Smooth muscle cell (in vitro differentiated cells): ENCODE measurements at regions not wholly inside any gene's neighbourhood (a gene's known extent, or its start where the extent isn't known, plus 50 kb on each side); places are given as distances from the start of the nearest gene placed in this dataset.

Experiments used
- DNase-seq: peaks from one replicate; lab custom pipeline; 2025; ENCODE audit not compliant: unreplicated experiment; lab: John Stamatoyannopoulos, UW
- H2AFZ ChIP-seq: fragments of 200-600 bp; sonication (generic); 2 replicates; pipeline ENCODE4 v1.6.0; 2016; ENCODE audit warnings: antibody characterized with exemption, low read depth, mild to moderate bottlenecking
- H3F3A ChIP-seq: fragments of 200-600 bp; sonication (generic); 2 replicates; pipeline ENCODE4 v1.6.0; 2017; ENCODE audit warnings: antibody characterized with exemption, low read depth
- H3K27ac ChIP-seq: fragments of 200-600 bp; sonication (generic); 2 replicates; pipeline ENCODE4 v1.5.1; 2016; ENCODE audit warnings: low read depth, mild to moderate bottlenecking
- H3K27me3 ChIP-seq: fragments of 200-600 bp; sonication (generic); 2 replicates; pipeline ENCODE4 v1.6.1; 2016; ENCODE audit warnings: low read depth, mild to moderate bottlenecking
- H3K36me3 ChIP-seq: fragments of 200-600 bp; sonication (generic); 2 replicates; pipeline ENCODE4 v1.5.1; 2016; ENCODE audit warnings: low read depth
- H3K4me1 ChIP-seq: fragments of 200-600 bp; sonication (generic); 2 replicates; pipeline ENCODE4 v1.5.1; 2016; ENCODE audit warnings: low read depth
- H3K4me2 ChIP-seq: fragments of 200-600 bp; sonication (generic); 2 replicates; pipeline ENCODE4 v1.6.0; 2016; ENCODE audit warnings: mild to moderate bottlenecking
- H3K4me3 ChIP-seq: fragments of 200-600 bp; sonication (generic); 2 replicates; pipeline ENCODE4 v1.5.1; 2016; ENCODE audit warnings: mild to moderate bottlenecking
- H3K79me2 ChIP-seq: fragments of 200-600 bp; sonication (generic); 2 replicates; pipeline ENCODE4 v1.6.0; 2016; ENCODE audit warnings: low read depth, mild to moderate bottlenecking
- H3K9ac ChIP-seq: fragments of 200-600 bp; sonication (generic); 2 replicates; pipeline ENCODE4 v1.6.0; 2016; ENCODE audit warnings: low read depth
- H3K9me3 ChIP-seq: fragments of 200-600 bp; sonication (generic); replicated peaks from 2 replicates; pipeline ENCODE4 v1.5.1; 2016; ENCODE audit warnings: low read depth
- H4K20me1 ChIP-seq: fragments of 200-600 bp; sonication (generic); 2 replicates; pipeline ENCODE4 v1.6.0; 2016; ENCODE audit warnings: low read depth
- CTCF ChIP-seq: fragments of 200-600 bp; sonication (generic); IDR thresholded peaks from 2 replicates; pipeline ENCODE4 v1.5.1; 2017; ENCODE audit warnings: borderline replicate concordance, mild to moderate bottlenecking, antibody characterized with exemption; ENCODE audit not compliant: insufficient read depth, poor library complexity, severe bottlenecking
- WGBS: methylation state at CpG from one replicate; pipeline ENCODE4 v1.1.7; 2016; ENCODE audit warnings: low lambda C conversion rate; 5-methylcytosine and 5-hydroxymethylcytosine counted together

GRCh38 chr6:168167431-168168315 is 88.7 kb upstream of the FRMD1 start:
- no peak for TF ChIP-seq CTCF
- no peak for DNase-seq
- Histone ChIP-seq H3F3A (no peaks in the 10 kb centered on the region), H3K27me3 (no peaks in the 10 kb centered on the region), H3K4me2 (no peak overlapping the region), H2AFZ (no peak overlapping the region), H4K20me1 (no peaks in the 10 kb centered on the region), H3K4me1 (peaks cover 11% of the 10 kb centered on the region), H3K4me3 (no peak overlapping the region), H3K9me3 (no peaks in the 10 kb centered on the region), H3K36me3 (no peaks in the 10 kb centered on the region), H3K79me2 (no peaks in the 10 kb centered on the region), H3K27ac (no peak overlapping the region), H3K9ac (no peak overlapping the region)
- 94% methylated on average over 12 of the region's 12 CpGs for WGBS

GRCh38 chr6:168166627-168167026 is 87.6 kb upstream of the FRMD1 start:
- Histone ChIP-seq H4K20me1 (no peaks in the 10 kb centered on the region), H3K4me1 (peaks cover 11% of the 10 kb centered on the region), H3K36me3 (no peaks in the 10 kb centered on the region), H3K4me2 (no peak overlapping the region), H3K4me3 (no peak overlapping the region), H2AFZ (no peak overlapping the region), H3K27me3 (no peaks in the 10 kb centered on the region), H3K79me2 (no peaks in the 10 kb centered on the region), H3F3A (no peaks in the 10 kb centered on the region), H3K9ac (no peak overlapping the region), H3K27ac (no peak overlapping the region), H3K9me3 (no peaks in the 10 kb centered on the region)
- DNase-seq, result no peak
- 97% methylated on average over 7 of the region's 7 CpGs for WGBS
- TF ChIP-seq CTCF, result no peak

GRCh38 chr6:168165891-168166290 is 86.9 kb upstream of the FRMD1 start:
- WGBS, result 97% methylated on average over 6 of the region's 6 CpGs
- Histone ChIP-seq H3K27me3 (no peaks in the 10 kb centered on the region), H3K4me2 (no peak overlapping the region), H3K4me3 (no peak overlapping the region), H3K79me2 (no peaks in the 10 kb centered on the region), H3K9me3 (no peaks in the 10 kb centered on the region), H3K27ac (no peak overlapping the region), H2AFZ (no peak overlapping the region), H4K20me1 (no peaks in the 10 kb centered on the region), H3K36me3 (no peaks in the 10 kb centered on the region), H3F3A (no peaks in the 10 kb centered on the region), H3K4me1 (peaks cover 11% of the 10 kb centered on the region), H3K9ac (no peak overlapping the region)
- TF ChIP-seq CTCF, result no peak
- DNase-seq, result no peak

GRCh38 chr6:168165373-168165772 is 86.4 kb upstream of the FRMD1 start:
- H3K9me3 ChIP-seq, result no peaks in the 10 kb centered on the region
- H3K79me2 ChIP-seq, result no peaks in the 10 kb centered on the region
- H2AFZ ChIP-seq, result no peak overlapping the region
- H3F3A ChIP-seq, result no peaks in the 10 kb centered on the region
- no peak for TF ChIP-seq CTCF
- H3K27me3 ChIP-seq, result no peaks in the 10 kb centered on the region
- H3K4me2 ChIP-seq, result no peak overlapping the region
- H3K4me1 ChIP-seq, result peaks cover 11% of the 10 kb centered on the region
- WGBS, result 59% methylated on average over 9 of the region's 9 CpGs
- no peaks in the 10 kb centered on the region for H4K20me1 ChIP-seq
- no peak overlapping the region for H3K9ac ChIP-seq
- no peak overlapping the region for H3K4me3 ChIP-seq
- DNase-seq, result no peak
- H3K27ac ChIP-seq, result no peak overlapping the region
- H3K36me3 ChIP-seq, result no peaks in the 10 kb centered on the region
